Adipocyte (in vitro differentiated cells): ENCODE measurements at regions not wholly inside any gene's neighbourhood (a gene's known extent, or its start where the extent isn't known, plus 50 kb on each side); places are given as distances from the start of the nearest gene placed in this dataset.
"Not testable (repeated sequence)": the region's sequence is repeated elsewhere in the genome, so short reads cannot be mapped to it uniquely, and the experiment has no call there.

Source experiments
- DNase-seq: peaks from one replicate; pipeline ENCODE4 v3.0.0-alpha.2; 2015; ENCODE audit warnings: low read depth
- H3K27me3 ChIP-seq: replicated peaks from 2 replicates; pipeline ENCODE4 v1.7.0; 2013; ENCODE audit warnings: mild to moderate bottlenecking, low read length, moderate library complexity; ENCODE audit not compliant: control insufficient read depth, insufficient read depth
- H3K36me3 ChIP-seq: 2 replicates; pipeline ENCODE4 v1.7.0; 2013; ENCODE audit warnings: low read length, mild to moderate bottlenecking, moderate library complexity; ENCODE audit not compliant: control insufficient read depth, insufficient read depth, severe bottlenecking
- H3K4me1 ChIP-seq: 2 replicates; pipeline ENCODE4 v1.7.0; 2013; ENCODE audit warnings: mild to moderate bottlenecking, low read length, moderate library complexity; ENCODE audit not compliant: control insufficient read depth, insufficient read depth
- H3K4me3 ChIP-seq: 2 replicates; pipeline ENCODE4 v1.7.0; 2013; ENCODE audit warnings: mild to moderate bottlenecking, low read length, moderate library complexity
- H3K9ac ChIP-seq: 2 replicates; pipeline ENCODE4 v1.7.0; 2013; ENCODE audit warnings: mild to moderate bottlenecking, low read length, moderate library complexity
- H3K9me3 ChIP-seq: 2 replicates; pipeline ENCODE4 v1.7.0; 2013; ENCODE audit warnings: mild to moderate bottlenecking, low read length, moderate library complexity; ENCODE audit not compliant: control insufficient read depth

- H3K27me3 ChIP-seq, DNase-seq, H3K4me3 ChIP-seq, H3K36me3 ChIP-seq, H3K9me3 ChIP-seq, H3K9ac ChIP-seq, H3K4me1 ChIP-seq: not testable (repeated sequence)
Observed at GRCh38 chr16:29340779-29341438, 65.6 kb downstream of the NPIPB11 start.

- not testable (repeated sequence) for H3K27me3 ChIP-seq, H3K4me3 ChIP-seq, DNase-seq, H3K9me3 ChIP-seq, H3K9ac ChIP-seq, H3K4me1 ChIP-seq, H3K36me3 ChIP-seq
Observed at GRCh38 chr16:29340235-29340634, 66.3 kb downstream of the NPIPB11 start.

- not testable (repeated sequence) for H3K9me3 ChIP-seq, H3K4me3 ChIP-seq, H3K4me1 ChIP-seq, DNase-seq, H3K27me3 ChIP-seq, H3K9ac ChIP-seq, H3K36me3 ChIP-seq
Observed at GRCh38 chr16:29338821-29339700, 67.5 kb downstream of the NPIPB11 start.

- not testable (repeated sequence) for H3K9ac ChIP-seq, H3K9me3 ChIP-seq, H3K4me1 ChIP-seq, H3K36me3 ChIP-seq, H3K27me3 ChIP-seq, DNase-seq, H3K4me3 ChIP-seq
Observed at GRCh38 chr16:29337385-29337901, 69.1 kb downstream of the NPIPB11 start.

- not testable (repeated sequence) for DNase-seq, H3K9me3 ChIP-seq, H3K4me3 ChIP-seq, H3K4me1 ChIP-seq, H3K27me3 ChIP-seq, H3K36me3 ChIP-seq, H3K9ac ChIP-seq
Observed at GRCh38 chr16:29335549-29335846, 71.0 kb downstream of the NPIPB11 start.

- not testable (repeated sequence) for DNase-seq, H3K4me1 ChIP-seq, H3K36me3 ChIP-seq, H3K4me3 ChIP-seq, H3K9ac ChIP-seq, H3K9me3 ChIP-seq, H3K27me3 ChIP-seq
Observed at GRCh38 chr16:29334776-29335548, 71.5 kb downstream of the NPIPB11 start.

- DNase-seq, H3K4me1 ChIP-seq, H3K9ac ChIP-seq, H3K9me3 ChIP-seq, H3K27me3 ChIP-seq, H3K36me3 ChIP-seq, H3K4me3 ChIP-seq: not testable (repeated sequence)
Observed at GRCh38 chr16:29333492-29334097, 72.9 kb downstream of the NPIPB11 start.

- not testable (repeated sequence) for H3K4me1 ChIP-seq, H3K27me3 ChIP-seq, DNase-seq, H3K9ac ChIP-seq, H3K36me3 ChIP-seq, H3K9me3 ChIP-seq, H3K4me3 ChIP-seq
Observed at GRCh38 chr16:29330623-29331022, 75.9 kb downstream of the NPIPB11 start.

GRCh38 chr16:29328528-29328927 lies 78.0 kb downstream of the NPIPB11 start:
- DNase-seq, H3K36me3 ChIP-seq, H3K9me3 ChIP-seq, H3K4me1 ChIP-seq, H3K4me3 ChIP-seq, H3K27me3 ChIP-seq, H3K9ac ChIP-seq: not testable (repeated sequence)

- not testable (repeated sequence) for H3K4me1 ChIP-seq, H3K4me3 ChIP-seq, H3K9me3 ChIP-seq, H3K9ac ChIP-seq, H3K27me3 ChIP-seq, H3K36me3 ChIP-seq
- DNase-seq = peak; percentile 82
Observed at GRCh38 chr16:29327631-29328408, 78.7 kb downstream of the NPIPB11 start.
